GM19397 (cell line): ENCODE measurements at regions not wholly inside any gene's neighbourhood (a gene's known extent, or its start where the extent isn't known, plus 50 kb on each side); places are given as distances from the start of the nearest gene placed in this dataset.

Experiments
- ATAC-seq: cut with Tn5 transposase; IDR thresholded peaks from one replicate; pipeline ENCODE4 v1.9.1; 2021; ENCODE audit warnings: mild to moderate bottlenecking, moderate library complexity; ENCODE audit not compliant: unreplicated experiment

GRCh38 chr4:12242354-12242753 lies 813.7 kb upstream of the HS3ST1 start:
- no peak for ATAC-seq

GRCh38 chr4:12239897-12240636 lies 811.4 kb upstream of the HS3ST1 start:
- no peak for ATAC-seq

- no peak for ATAC-seq
Observed at GRCh38 chr4:12231098-12231497, 802.4 kb upstream of the HS3ST1 start.

GRCh38 chr4:12221031-12221430 lies 792.3 kb upstream of the HS3ST1 start:
- ATAC-seq = no peak

- ATAC-seq = no peak
Observed at GRCh38 chr4:12211636-12212035, 782.9 kb upstream of the HS3ST1 start.

GRCh38 chr4:12207396-12207795 lies 778.7 kb upstream of the HS3ST1 start:
- no peak for ATAC-seq

GRCh38 chr4:12206091-12206490 lies 777.4 kb upstream of the HS3ST1 start:
- no peak for ATAC-seq

GRCh38 chr4:12203945-12204344 lies 775.3 kb upstream of the HS3ST1 start:
- no peak for ATAC-seq

- no peak for ATAC-seq
Observed at GRCh38 chr4:12200226-12200625, 771.5 kb upstream of the HS3ST1 start.

- no peak for ATAC-seq
Observed at GRCh38 chr4:12186526-12186925, 757.8 kb upstream of the HS3ST1 start.

GRCh38 chr4:12178614-12179610 lies 750.2 kb upstream of the HS3ST1 start:
- no peak for ATAC-seq

- ATAC-seq = no peak
Observed at GRCh38 chr4:12177416-12177815, 748.7 kb upstream of the HS3ST1 start.

- ATAC-seq = no peak
Observed at GRCh38 chr4:12173496-12173895, 744.8 kb upstream of the HS3ST1 start.

GRCh38 chr4:12172198-12172973 lies 743.7 kb upstream of the HS3ST1 start:
- no peak for ATAC-seq

- ATAC-seq = no peak
Observed at GRCh38 chr4:12170308-12170707, 741.6 kb upstream of the HS3ST1 start.

- no peak for ATAC-seq
Observed at GRCh38 chr4:12165616-12166015, 736.9 kb upstream of the HS3ST1 start.

GRCh38 chr4:12146339-12146738 lies 717.6 kb upstream of the HS3ST1 start:
- no peak for ATAC-seq

GRCh38 chr4:12145768-12146167 lies 717.1 kb upstream of the HS3ST1 start:
- ATAC-seq = no peak

- ATAC-seq = no peak
Observed at GRCh38 chr4:12145106-12145505, 716.4 kb upstream of the HS3ST1 start.

- ATAC-seq = no peak
Observed at GRCh38 chr4:12144051-12144450, 715.4 kb upstream of the HS3ST1 start.

- no peak for ATAC-seq
Observed at GRCh38 chr4:12140864-12141263, 712.2 kb upstream of the HS3ST1 start.
